Stomach smooth muscle (tissue), 2 donors: ENCODE measurements at regions not wholly inside any gene's neighbourhood (a gene's known extent, or its start where the extent isn't known, plus 50 kb on each side); places are given as distances from the start of the nearest gene placed in this dataset.

Experiments
- H3K27ac ChIP-seq: one replicate; pipeline ENCODE4 v1.7.0; 2013; ENCODE audit warnings: mild to moderate bottlenecking, low read length, inconsistent platforms
- H3K27me3 ChIP-seq, 2 donors: one replicate each; pipeline ENCODE4 v1.7.0; 2013; ENCODE audit warnings: low read length in 2 of 2; ENCODE audit not compliant: insufficient read depth in 2 of 2, control insufficient read depth in 1 of 2
- H3K36me3 ChIP-seq, 2 donors: one replicate each; pipeline ENCODE4 v1.7.0; 2013; ENCODE audit warnings: low read length in 2 of 2; ENCODE audit not compliant: control insufficient read depth in 2 of 2, insufficient read depth in 2 of 2
- H3K4me1 ChIP-seq: one replicate; pipeline ENCODE4 v1.7.0; 2013; ENCODE audit warnings: low read length; ENCODE audit not compliant: control insufficient read depth, insufficient read depth
- H3K4me3 ChIP-seq, 2 donors: one replicate each; pipeline ENCODE4 v1.7.0; 2013; ENCODE audit warnings: low read length in 2 of 2
- H3K9ac ChIP-seq, 2 donors: one replicate each; pipeline ENCODE4 v1.7.0; 2013; ENCODE audit warnings: low read length in 2 of 2, mild to moderate bottlenecking in 1 of 2
- H3K9me3 ChIP-seq, 2 donors: one replicate each; pipeline ENCODE4 v1.7.0; 2013; ENCODE audit warnings: low read length in 2 of 2; ENCODE audit not compliant: control insufficient read depth in 2 of 2
- donor health status: healthy.
- donor health status: Pancreatic carcinoma.

DNA sequence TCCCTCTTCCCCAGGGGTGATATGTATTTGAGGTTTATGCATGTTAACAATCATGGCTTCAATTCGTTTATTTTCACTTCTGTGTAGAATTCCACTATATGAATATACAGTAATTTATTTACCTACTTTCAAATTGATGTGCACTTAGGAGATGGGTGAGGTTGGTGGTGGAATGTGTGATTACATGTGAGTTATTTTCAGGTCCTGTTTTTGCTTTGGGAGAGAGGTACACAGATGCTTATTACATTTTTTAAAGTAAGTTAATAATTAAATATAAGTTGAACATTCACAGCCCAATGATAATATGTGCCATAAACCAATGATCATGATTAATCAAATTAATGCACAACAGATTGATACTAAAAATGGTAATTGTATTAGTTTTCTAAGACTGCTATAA lies 79.5 kb downstream of the SPRY1 start:
- Histone ChIP-seq H3K27me3 (no peaks in the 10 kb centered on the region), H3K4me1 (no peaks in the 10 kb centered on the region), H3K9ac (no peak overlapping the region), H3K36me3 (no peaks in the 10 kb centered on the region), H3K27ac (no peak overlapping the region), H3K4me3 (no peak overlapping the region), H3K9me3 (no peaks in the 10 kb centered on the region)

DNA sequence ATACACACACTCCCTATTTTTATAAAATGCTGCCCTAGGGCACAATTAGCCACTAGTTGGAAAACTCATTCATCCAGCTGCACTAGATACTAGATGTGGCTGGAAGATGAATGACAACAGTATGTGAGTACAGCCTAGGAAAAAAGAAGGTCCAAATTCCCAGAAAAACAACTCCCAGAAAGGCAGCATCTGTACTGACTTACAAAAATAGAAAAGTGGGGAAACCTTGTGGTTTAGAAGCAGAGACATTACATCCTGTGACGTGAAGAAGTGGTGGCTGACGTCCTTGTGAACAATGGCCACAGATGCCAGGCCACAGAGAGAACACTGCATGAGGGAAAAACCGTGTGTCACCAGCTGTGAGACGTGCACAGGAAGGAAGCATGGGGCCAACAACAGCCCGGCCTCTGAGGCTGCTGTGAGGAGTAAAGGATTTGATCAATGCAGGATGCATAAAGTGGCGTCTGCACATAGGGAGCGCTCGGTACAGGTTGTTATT lies 81.2 kb downstream of the SPRY1 start:
- Histone ChIP-seq H3K4me1 (no peaks in the 10 kb centered on the region), H3K27me3 (no peaks in the 10 kb centered on the region), H3K9me3 (no peaks in the 10 kb centered on the region), H3K9ac (no peak overlapping the region), H3K36me3 (no peaks in the 10 kb centered on the region), H3K4me3 (no peak overlapping the region), H3K27ac (no peak overlapping the region)

DNA sequence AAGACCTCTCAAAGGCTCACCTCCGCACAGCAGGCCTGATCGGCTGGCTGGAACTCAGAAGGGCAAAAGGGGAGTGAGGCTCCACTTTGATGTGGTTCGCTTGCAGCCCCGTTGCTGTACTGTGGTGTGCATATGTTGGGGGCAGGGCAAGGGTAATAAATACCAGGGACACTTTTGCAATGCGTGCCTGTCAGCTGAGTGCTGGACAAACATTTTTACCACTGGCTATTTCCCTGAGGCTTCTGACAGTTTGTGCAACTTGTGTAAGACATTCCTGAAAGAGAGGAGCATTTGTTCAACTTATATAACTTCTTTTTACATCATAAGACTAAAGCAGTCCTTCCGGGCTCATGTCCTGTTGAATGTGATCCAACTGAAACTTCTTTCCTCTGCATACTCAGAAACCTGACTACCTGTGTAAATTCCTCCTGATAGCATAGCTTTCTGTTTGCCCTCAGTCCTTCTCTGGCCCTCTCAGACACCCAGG lies 82.3 kb downstream of the SPRY1 start:
- H3K9ac ChIP-seq, result no peak overlapping the region
- H3K4me1 ChIP-seq, result no peaks in the 10 kb centered on the region

DNA sequence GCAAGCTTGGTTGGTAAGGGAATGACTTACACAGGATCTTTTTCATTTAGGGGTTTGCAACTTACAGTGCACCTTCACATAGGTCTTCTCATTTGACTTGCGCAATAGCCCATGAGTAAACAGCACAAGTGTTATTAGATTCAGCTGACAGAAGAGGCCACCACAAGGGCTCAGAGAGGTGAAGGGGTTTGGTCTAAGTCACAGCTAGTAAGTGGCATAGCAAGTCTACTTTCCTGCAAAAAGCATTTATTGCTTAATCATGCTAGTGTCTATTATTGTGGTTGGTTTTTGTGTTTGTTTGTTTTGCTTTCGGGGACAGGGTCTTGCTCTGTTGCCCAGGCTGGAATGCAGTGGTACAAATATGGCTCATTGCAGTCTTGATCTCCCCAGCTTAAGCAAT lies 83.3 kb downstream of the SPRY1 start:
- H3K36me3 ChIP-seq, result no peaks in the 10 kb centered on the region
- H3K4me3 ChIP-seq, result no peak overlapping the region
- no peak overlapping the region for H3K9ac ChIP-seq
- no peaks in the 10 kb centered on the region for H3K4me1 ChIP-seq
- H3K27ac ChIP-seq, result no peak overlapping the region
- H3K9me3 ChIP-seq, result no peaks in the 10 kb centered on the region
- H3K27me3 ChIP-seq, result no peaks in the 10 kb centered on the region

More for the DNA sequence above, 82.3 kb downstream of the SPRY1 start:
- Histone ChIP-seq H3K36me3 (no peaks in the 10 kb centered on the region), H3K9me3 (no peaks in the 10 kb centered on the region), H3K27ac (no peak overlapping the region), H3K27me3 (no peaks in the 10 kb centered on the region), H3K4me3 (no peak overlapping the region)

DNA sequence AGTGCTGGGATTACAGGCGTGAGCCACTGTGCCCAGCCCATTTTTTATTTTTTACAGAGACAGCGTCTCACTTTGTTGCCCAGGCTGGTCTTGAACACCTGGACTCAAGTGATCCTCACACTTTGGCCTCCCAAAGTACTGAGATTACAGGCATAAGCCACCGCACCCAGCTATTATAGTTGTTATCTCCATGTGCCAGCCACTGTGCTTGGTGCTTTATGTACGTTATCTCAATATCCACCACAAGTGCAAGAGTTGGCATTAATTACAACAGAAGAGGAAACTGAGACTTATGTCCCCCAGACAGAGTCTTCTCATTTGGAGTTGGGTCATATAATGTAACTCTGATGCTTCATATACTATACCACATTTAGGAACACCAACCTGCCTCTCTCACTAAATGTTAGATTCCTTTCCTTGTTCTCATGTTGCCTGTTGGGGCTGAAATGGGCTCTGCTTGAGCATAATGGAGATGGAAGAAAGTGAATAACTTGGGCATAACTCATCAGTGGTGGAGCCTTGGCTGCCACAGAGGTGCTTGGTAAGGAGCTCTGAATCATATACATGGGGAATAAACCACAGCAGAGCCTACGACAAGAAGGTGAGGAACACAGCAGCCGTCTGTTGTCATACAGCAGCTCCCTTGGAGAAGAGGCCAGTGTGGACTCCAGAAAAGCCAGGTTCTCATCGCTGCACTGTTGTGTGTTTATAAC lies 84.3 kb downstream of the SPRY1 start:
- Histone ChIP-seq H3K36me3 (no peaks in the 10 kb centered on the region), H3K9ac (no peak overlapping the region), H3K4me3 (no peak overlapping the region), H3K27me3 (no peaks in the 10 kb centered on the region), H3K27ac (no peak overlapping the region), H3K4me1 (no peaks in the 10 kb centered on the region), H3K9me3 (no peaks in the 10 kb centered on the region)

DNA sequence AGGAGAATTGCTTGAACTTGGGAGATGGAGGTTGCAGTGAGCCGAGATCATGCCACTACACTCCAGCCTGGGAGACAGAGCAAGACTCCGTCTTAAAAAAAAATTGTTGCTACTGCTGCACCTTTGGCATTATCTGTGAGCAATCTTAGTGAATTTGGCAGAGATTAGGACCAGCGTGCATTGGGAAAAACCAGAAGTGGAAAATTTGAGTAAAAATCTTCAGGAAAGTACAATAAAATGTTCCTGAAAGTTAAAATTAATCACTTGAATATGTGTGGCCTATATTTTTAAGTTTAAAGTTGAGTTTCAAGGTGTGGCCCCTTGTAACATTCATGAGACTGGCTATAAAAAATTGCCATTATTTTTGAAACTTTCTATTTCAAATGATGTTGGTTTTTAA lies 85.1 kb downstream of the SPRY1 start:
- H3K27me3 ChIP-seq, result no peaks in the 10 kb centered on the region
- H3K27ac ChIP-seq, result no peak overlapping the region
- no peaks in the 10 kb centered on the region for H3K36me3 ChIP-seq
- H3K9ac ChIP-seq, result no peak overlapping the region
- H3K4me1 ChIP-seq, result no peaks in the 10 kb centered on the region
- no peak overlapping the region for H3K4me3 ChIP-seq
- H3K9me3 ChIP-seq, result no peaks in the 10 kb centered on the region

DNA sequence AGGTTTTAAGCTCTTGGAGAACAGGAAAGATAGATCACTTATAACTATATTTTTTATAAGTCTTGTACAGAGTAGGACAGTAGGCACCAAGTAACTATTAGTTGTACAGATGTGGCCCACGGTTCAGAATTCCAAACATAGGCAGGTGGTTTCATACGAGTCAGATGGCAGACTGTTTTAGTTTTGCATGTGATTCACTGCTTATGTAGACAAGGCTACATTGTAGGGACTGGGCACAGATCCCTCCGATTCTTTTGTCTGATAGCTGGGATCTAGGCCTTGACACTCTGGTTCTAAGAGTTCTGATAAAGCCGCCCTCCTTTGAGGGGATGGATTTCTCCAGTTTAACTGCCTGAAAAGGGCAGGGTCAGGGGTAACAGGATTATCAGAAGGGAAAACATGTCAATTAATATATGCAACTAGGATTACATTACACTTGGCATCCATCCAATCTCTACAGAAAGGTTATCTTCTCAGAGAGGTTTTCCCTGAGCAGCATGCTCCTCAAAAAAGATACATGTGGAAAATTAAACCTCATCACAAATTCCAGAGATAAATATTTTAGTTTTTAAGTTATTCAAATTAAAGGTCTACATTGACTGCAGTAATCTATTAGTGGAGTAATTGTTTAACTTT lies 87.8 kb downstream of the SPRY1 start:
- no peak overlapping the region for H3K4me3 ChIP-seq
- H3K27ac ChIP-seq, result no peak overlapping the region
- no peaks in the 10 kb centered on the region for H3K27me3 ChIP-seq
- no peaks in the 10 kb centered on the region for H3K4me1 ChIP-seq
- H3K9me3 ChIP-seq, result no peaks in the 10 kb centered on the region
- no peak overlapping the region for H3K9ac ChIP-seq
- H3K36me3 ChIP-seq, result no peaks in the 10 kb centered on the region

DNA sequence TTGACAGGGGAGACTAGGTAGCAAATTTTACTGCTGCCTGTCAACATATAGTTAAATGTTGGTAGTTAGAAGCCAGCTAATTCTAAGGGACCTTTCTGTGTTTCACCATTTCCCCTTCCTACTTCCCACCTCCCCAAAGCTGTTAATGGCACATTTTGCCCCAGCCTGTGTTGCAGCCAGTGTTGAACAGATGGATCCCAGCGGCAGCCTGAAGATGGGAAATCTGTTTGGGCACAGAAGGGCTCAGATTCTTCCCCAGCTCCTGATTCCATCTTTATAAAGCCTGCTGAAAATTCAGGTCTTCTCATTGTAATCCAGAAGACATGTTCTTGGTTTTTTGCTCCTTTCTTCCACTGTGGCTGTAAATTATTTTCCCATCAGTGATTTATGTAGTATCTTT lies 89.0 kb downstream of the SPRY1 start:
- Histone ChIP-seq H3K4me1 (no peaks in the 10 kb centered on the region), H3K27me3 (no peaks in the 10 kb centered on the region), H3K9ac (no peak overlapping the region), H3K36me3 (no peaks in the 10 kb centered on the region), H3K4me3 (no peak overlapping the region), H3K9me3 (no peaks in the 10 kb centered on the region), H3K27ac (no peak overlapping the region)

DNA sequence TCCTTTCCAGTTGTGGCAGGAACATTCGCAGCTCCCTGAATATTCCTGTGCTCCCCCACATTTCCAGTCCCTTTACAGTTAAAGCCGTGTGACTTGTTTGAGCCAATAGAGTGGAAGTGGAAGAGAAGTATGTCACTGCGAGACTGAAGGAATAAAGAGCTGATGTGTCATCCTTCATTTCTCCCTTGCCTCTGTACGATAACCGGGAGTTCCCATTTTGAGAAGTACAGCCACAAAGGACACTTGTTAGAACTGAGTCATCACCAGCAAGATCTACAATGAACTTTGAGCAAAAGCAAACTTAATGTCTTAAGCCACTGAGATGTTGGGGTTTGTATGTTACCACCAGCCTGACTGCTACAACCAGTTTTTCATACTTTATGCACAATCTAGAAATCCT lies 92.3 kb downstream of the SPRY1 start:
- H3K9ac ChIP-seq, result no peak overlapping the region
- H3K27me3 ChIP-seq, result no peaks in the 10 kb centered on the region

DNA sequence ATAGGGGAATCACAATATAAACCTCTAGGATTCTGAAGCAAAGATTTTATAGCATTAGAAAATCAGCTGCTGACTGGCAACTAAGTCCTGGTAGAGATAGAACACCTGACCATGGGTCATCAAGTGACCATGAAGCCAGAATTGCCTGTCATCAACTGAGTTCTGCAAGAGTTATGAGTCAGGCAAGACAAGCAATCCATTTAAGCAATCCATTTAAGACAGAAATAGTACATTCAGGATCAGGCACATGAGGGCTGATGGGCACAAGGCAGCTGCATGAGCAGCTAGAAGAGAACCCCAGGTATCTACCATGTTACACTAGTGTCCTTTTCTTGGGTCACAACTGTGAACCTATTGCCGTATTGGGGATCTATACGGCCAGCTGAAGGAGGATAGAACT lies 98.9 kb downstream of the SPRY1 start:
- Histone ChIP-seq H3K27ac (no peak overlapping the region), H3K36me3 (no peaks in the 10 kb centered on the region), H3K27me3 (no peaks in the 10 kb centered on the region), H3K4me3 (no peak overlapping the region), H3K4me1 (no peaks in the 10 kb centered on the region), H3K9me3 (no peaks in the 10 kb centered on the region), H3K9ac (no peak overlapping the region)

More for the DNA sequence above, 92.3 kb downstream of the SPRY1 start:
- no peak overlapping the region for H3K4me3 ChIP-seq
- no peaks in the 10 kb centered on the region for H3K4me1 ChIP-seq
- H3K36me3 ChIP-seq, result no peaks in the 10 kb centered on the region
- H3K9me3 ChIP-seq, result no peaks in the 10 kb centered on the region
- H3K27ac ChIP-seq, result no peak overlapping the region

DNA sequence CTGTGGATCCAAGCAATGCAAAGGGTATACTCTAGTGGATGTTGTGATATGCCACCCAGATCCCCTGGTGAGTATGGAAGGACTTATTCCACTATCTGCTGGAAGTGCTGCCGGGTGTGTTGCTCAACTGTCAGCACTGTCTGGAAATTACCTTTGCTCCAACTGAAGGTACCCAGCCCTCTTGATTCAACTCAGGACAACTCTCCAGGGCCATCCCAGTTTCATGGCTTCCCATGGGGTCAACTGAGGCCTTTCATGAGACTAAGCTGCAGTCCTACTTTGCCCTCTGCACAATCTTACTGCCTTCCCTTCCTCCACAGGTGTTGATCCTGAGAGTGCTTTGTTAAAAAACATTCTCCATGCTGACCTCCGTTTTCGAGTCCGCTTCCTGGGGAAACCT lies 99.8 kb downstream of the SPRY1 start:
- no peaks in the 10 kb centered on the region for H3K4me1 ChIP-seq
- H3K27me3 ChIP-seq, result no peaks in the 10 kb centered on the region
- H3K9me3 ChIP-seq, result no peaks in the 10 kb centered on the region
- H3K4me3 ChIP-seq, result no peak overlapping the region
- no peaks in the 10 kb centered on the region for H3K36me3 ChIP-seq
- no peak overlapping the region for H3K9ac ChIP-seq
- no peak overlapping the region for H3K27ac ChIP-seq
